HepG2 (cell line): ENCODE measurements at regions not wholly inside any gene's neighbourhood (a gene's known extent, or its start where the extent isn't known, plus 50 kb on each side); places are given as distances from the start of the nearest gene placed in this dataset.

ENCODE experiments used
- AHDC1 ChIP-seq: sonication (generic); formaldehyde crosslinking; IDR thresholded peaks from 2 replicates; pipeline ENCODE4 v1.5.1; 2020; ENCODE audit warnings: mild to moderate bottlenecking, missing genetic modification reagents, borderline replicate concordance
- CEBPZ ChIP-seq: IDR thresholded peaks from 2 replicates; pipeline ENCODE4 v1.6.1; 2012; ENCODE audit warnings: low read length, improper control_type of control experiment
- CENPX ChIP-seq: sonication (generic); formaldehyde crosslinking; IDR thresholded peaks from 2 replicates; pipeline ENCODE4 v1.9.0; 2021; ENCODE audit warnings: mild to moderate bottlenecking, missing genetic modification reagents, moderate library complexity
- CHCHD3 ChIP-seq: sonication (generic); formaldehyde crosslinking; IDR thresholded peaks from 2 replicates; pipeline ENCODE4 v1.8.0; 2022; ENCODE audit warnings: mild to moderate bottlenecking, missing genetic modification reagents, moderate library complexity
- ELF3 ChIP-seq: IDR thresholded peaks from 2 replicates; pipeline ENCODE4 v1.6.1; 2016; ENCODE audit warnings: missing genetic modification reagents, missing compliant biosample characterization
- IKZF5 ChIP-seq: IDR thresholded peaks from 2 replicates; pipeline ENCODE4 v1.6.1; 2018; ENCODE audit warnings: missing genetic modification reagents, mild to moderate bottlenecking, missing compliant biosample characterization
- JUN ChIP-seq: sonication (generic); formaldehyde crosslinking; IDR thresholded peaks from 2 replicates; pipeline ENCODE4 v1.4.0; 2020; ENCODE audit warnings: mild to moderate bottlenecking, missing genetic modification reagents
- KLF6 ChIP-seq: IDR thresholded peaks from 2 replicates; pipeline ENCODE4 v1.8.0; 2016; ENCODE audit warnings: missing biosample characterization, missing genetic modification reagents
- NFIB ChIP-seq: sonication (generic); formaldehyde crosslinking; IDR thresholded peaks from 2 replicates; pipeline ENCODE4 v1.9.0; 2021; ENCODE audit warnings: missing genetic modification reagents, mild to moderate bottlenecking, borderline replicate concordance
- PHF20 ChIP-seq: sonication (generic); formaldehyde crosslinking; IDR thresholded peaks from 2 replicates; pipeline ENCODE4 v1.5.0; 2020; ENCODE audit warnings: mild to moderate bottlenecking, missing genetic modification reagents
- PHF8 ChIP-seq: sonication (generic); formaldehyde crosslinking; IDR thresholded peaks from 2 replicates; pipeline ENCODE4 v1.5.0; 2020; ENCODE audit warnings: missing genetic modification reagents
- SNAI1 ChIP-seq: sonication (generic); formaldehyde crosslinking; IDR thresholded peaks from 2 replicates; pipeline ENCODE4 v1.5.0; 2020; ENCODE audit warnings: mild to moderate bottlenecking, missing genetic modification reagents, borderline replicate concordance
- TBP ChIP-seq: sonication (generic); formaldehyde crosslinking; IDR thresholded peaks from 2 replicates; pipeline ENCODE4 v1.5.0; 2020; ENCODE audit warnings: missing genetic modification reagents
- ZFP91 ChIP-seq: sonication (generic); formaldehyde crosslinking; IDR thresholded peaks from 2 replicates; pipeline ENCODE4 v1.9.0; 2022; ENCODE audit warnings: missing genetic modification reagents, mild to moderate bottlenecking, borderline replicate concordance
- ZNF235 ChIP-seq: sonication (generic); formaldehyde crosslinking; IDR thresholded peaks from 2 replicates; pipeline ENCODE4 v1.8.1; 2023; ENCODE audit warnings: mild to moderate bottlenecking, missing genetic modification reagents, borderline replicate concordance
- ZNF691 ChIP-seq: sonication (generic); formaldehyde crosslinking; IDR thresholded peaks from 2 replicates; pipeline ENCODE4 v1.4.0; 2020; ENCODE audit warnings: missing genetic modification reagents, low read depth, mild to moderate bottlenecking, borderline replicate concordance

- TF ChIP-seq CEBPZ: no peak
- no peak for TF ChIP-seq SNAI1
- TF ChIP-seq NFIB (CRISPR knock-in tag): no peak
- TF ChIP-seq JUN (CRISPR knock-in tag): no peak
- no peak for TF ChIP-seq PHF20 (CRISPR knock-in tag)
- no peak for TF ChIP-seq PHF8 (CRISPR knock-in tag)
- no peak for TF ChIP-seq CHCHD3 (CRISPR knock-in tag)
- TF ChIP-seq ELF3 (CRISPR knock-in tag): peak; percentile 50; the same call in 1 of the 2 replicates
- TF ChIP-seq TBP (CRISPR knock-in tag): no peak
- TF ChIP-seq CENPX (CRISPR knock-in tag): no peak
- no peak for TF ChIP-seq KLF6
- no peak for TF ChIP-seq IKZF5
- no peak for TF ChIP-seq ZNF691 (CRISPR knock-in tag)
- TF ChIP-seq ZNF235: no peak
- no peak for TF ChIP-seq ZFP91
- TF ChIP-seq AHDC1 (CRISPR knock-in tag): peak; percentile 66; the same call in 1 of the 2 replicates
Observed at GRCh38 chr9:73031350-73031749, 78.5 kb upstream of the ALDH1A1 start (continued).
